ENCODE measurements at regions not wholly inside any gene's neighbourhood (a gene's known extent, or its start where the extent isn't known, plus 50 kb on each side); places are given as distances from the start of the nearest gene placed in this dataset.

GRCh38 chr1:96966536-96967138 is 245.1 kb downstream of the PTBP2 start:
- DNase-seq = peak; percentile 71

DNA sequence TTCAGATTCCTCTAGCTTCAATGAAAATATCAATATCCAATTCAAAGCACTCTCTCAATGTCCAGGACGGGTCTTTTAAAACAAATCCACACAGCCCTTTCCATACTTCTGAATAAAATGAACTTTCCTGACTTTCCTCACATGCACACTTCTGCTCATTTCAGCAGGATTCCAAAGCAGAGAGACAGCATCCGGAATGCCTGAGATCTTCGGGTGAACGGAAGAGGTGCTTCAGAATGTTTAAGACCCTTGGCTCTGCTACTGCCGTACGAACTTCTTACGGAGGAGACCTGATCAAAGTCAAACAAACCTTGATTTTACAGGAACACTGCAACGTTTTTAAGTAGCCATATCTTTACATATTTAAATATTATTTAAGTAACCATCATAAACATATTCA is 245.7 kb downstream of the PTBP2 start:
- no peak for DNase-seq

GRCh38 chr1:96968541-96968940 is 247.0 kb downstream of the PTBP2 start:
- no peak for DNase-seq

- DNase-seq = no peak
These were observed 247.4 kb downstream of the PTBP2 start for GRCh38 chr1:96968983-96969382.

DNA sequence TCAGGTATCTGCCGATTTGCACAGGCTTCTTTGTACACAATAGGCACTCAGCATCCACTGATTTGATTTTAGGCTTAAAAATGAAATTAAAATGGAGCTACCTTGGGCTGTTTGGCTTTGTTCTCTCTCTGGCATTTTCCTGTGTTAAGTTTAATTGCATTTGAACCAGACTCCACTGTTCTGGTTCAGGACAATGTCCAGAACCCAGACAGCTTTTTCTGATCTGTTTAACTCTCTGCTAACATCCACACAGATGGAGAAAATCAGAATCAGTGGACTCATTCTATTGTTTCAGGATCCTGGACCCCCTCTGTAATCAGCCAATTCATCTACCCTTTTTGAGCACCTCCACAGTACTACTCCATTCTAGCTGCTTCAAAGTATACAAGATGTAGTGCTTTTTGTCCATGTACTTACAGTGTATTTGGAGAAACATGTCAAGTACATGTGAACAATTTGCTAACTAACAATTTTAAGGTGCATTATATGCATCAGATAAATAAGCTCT is 248.1 kb downstream of the PTBP2 start:
- no peak for DNase-seq

- DNase-seq = no peak
These were observed 249.9 kb downstream of the PTBP2 start for GRCh38 chr1:96971439-96971838.

DNA sequence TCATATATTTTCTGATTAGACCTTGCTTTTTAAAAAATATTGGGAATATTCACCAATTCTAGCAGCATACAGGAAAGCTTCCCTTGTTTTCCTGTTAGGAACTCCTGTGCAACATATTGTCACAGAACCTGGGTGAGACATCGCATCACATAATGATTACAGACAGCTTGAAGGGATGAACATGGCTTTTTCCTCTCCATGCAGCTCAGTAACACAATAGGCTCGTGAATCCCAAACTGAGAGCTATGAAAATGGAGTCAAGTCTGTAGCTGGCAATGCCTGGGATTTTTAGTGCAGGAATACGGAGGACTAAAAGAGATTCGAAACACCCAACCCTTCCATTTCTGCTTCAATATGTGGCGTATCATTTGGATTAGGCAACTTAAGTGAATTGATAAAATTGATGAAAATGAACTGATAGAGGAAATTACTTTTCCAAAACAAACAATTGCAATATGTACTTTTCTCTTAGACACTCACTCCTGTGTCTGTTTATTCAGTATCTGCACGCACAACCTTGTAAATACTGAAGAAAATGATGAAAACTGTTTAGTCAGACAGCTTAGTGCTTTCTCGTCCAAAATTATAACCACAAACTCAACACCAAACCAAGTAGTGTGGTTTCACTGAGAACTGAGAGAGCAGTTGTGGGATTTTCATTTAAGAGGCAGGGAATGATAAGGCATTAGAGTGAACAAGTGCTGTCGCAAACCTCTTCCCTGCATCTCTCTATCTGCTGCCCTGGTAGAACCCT is 250.4 kb downstream of the PTBP2 start:
- DNase-seq = no peak

DNA sequence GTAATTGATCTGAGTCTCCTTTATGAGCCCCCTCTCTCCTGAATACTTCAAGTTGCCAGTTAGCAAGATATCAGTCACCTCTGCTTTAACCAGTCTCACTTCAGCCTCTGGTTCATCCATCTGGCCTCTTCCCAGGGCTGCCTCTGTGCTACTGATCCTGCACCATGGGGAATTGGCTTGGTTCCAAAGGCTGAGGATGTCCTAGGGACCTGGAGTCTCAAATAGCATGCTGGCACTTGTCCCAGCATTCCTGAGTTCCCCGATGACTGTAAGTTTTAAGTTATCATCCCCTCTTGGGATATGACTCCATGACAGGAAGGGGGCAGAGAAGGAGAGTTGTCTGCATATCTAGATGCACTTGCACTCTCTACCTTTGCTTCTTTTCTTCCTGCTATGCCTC is 252.0 kb downstream of the PTBP2 start:
- DNase-seq = no peak

DNA sequence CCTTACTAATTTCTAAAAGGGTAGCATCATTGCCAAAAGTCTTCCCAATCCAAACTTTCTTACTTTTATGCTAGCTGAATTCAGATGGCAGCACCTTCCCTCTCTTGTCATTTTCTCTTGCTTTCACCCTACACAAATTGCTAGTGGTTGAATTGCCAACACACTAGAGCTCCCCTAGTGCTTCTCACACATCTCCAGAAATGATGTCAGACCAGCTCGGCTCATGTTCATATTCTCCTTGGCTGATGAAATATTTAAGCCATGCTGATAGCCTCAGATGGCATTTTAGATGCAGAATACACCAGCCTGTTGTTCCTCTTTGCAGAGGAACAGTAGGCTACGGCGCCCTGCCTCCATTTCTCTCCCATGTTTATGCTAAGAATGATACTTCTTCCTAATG is 256.9 kb downstream of the PTBP2 start:
- DNase-seq = no peak

DNA sequence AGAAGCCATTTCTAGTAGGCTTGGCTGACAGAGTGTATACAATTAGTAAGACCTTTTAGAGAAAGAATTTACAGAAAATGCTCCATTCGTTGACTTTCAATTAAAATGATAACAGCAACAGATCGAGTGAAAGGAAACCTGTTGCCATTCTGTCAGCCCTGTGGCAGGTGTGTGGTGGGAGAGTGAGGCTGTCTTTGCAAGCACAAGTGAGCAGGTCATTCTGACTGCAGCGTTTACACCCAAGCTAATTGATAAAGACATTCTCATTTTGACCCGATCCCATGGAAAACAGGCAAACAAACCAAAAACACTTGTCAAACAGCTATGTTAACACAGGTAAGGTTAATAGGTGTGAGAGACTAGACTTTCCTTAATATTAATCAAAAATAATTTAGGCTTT is 257.3 kb downstream of the PTBP2 start:
- no peak for DNase-seq

DNA sequence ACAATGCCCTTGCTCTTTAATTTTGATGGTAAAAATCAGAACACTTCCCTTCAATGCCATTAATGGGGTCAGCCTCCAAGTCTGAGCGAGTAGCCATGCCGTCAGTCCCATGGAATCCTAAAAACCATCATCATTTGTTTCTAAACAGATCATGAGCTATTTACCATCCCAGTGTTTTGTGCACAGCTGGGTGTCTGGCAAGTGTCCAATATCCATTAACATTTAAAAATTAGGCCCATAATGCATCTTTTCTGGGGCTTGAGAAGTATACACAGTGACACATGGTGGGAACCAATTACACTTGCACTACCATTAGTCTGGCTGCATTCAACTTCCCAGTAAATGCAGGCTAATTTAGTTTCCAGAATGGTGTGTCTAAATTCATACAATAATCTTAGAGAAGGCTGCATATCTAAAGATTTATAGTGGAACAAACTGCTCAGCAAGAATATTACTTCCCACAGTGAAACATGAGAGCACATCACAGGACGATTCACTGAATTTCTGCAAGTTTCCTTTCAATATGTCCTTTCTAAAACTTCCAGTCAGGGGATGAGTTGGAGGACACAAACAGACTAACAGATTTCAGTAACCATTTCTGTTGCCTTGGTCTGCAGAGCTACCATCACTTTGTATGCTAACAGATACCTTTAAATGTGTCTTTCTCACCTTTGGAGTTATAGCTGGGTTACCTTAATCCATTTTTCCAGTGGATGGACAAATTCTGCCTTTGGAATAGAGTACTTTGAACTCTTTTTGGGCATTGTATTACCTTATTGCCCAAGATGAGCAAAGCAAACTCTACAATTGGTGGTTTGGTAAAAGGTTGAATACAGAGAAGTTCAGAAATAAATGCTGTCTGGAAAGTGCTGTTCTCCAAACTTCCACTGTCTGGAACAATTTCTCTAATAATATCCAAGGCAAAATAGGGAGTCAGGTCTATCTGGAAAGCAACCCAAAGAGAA is 258.0 kb downstream of the PTBP2 start:
- no peak for DNase-seq

DNA sequence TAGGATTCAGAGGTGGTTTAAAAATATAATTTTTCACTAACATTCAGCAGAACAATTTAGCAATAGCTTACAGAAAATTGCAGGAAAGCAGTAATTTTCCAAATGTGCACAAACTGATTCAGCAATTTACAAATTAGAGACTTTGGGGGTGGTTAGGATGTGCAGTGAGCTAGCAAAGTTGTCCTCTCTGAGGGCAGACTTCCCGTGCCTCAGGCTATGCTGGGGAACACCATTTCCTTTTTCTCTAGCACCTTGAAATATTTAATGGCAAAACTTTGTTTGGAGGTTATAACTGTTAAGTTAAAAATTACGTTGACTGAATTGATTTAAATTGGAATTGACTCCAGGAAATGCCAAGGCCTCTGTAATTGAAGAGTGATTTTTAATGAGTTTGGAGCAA is 258.9 kb downstream of the PTBP2 start:
- DNase-seq = no peak

GRCh38 chr1:96981181-96981580 is 259.6 kb downstream of the PTBP2 start:
- no peak for DNase-seq

DNA sequence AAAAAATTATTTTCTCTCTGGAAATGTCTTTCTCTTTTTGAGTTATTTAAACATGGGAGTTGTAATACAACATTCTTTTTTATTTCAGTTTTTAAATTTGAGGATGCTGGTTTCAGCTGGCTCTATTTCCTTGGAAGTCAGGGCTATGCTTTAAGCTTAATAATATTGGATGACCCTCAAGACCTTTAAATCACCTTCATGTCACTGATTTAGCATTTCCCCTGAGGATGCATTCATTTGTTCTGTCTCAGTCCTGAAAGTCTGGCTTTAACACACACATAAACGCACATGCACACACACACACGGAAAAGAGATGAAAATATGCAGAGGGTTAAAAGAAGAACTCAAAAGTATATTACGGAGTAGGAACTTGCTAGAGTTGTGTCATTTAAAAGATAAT is 260.5 kb downstream of the PTBP2 start:
- no peak for DNase-seq

- DNase-seq = no peak
These were observed 262.3 kb downstream of the PTBP2 start for GRCh38 chr1:96983866-96984265.

DNA sequence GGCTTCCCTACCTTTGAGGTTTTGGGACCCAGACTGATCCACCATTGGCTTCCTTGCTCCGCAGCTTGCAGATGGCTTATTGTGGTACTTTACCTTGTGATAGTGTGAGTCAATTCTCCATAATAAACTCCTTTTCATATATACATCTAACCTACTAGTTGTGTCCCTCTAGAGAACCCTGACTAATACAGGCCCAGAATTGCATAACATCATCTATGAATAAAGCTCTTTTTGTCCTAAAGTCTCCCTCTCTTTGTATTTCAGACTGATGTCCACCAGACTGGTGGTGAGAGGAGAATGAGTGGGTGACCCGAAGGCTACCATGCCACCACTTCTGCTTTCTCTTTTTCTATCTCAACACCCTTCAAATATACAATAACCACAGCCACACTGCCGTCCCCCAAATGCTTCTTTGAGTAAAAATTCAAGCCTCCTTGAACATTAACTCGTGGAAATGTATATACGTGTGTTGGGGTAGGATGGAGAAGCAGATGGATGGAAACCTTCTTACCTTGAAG is 265.7 kb downstream of the PTBP2 start:
- DNase-seq = no peak

DNA sequence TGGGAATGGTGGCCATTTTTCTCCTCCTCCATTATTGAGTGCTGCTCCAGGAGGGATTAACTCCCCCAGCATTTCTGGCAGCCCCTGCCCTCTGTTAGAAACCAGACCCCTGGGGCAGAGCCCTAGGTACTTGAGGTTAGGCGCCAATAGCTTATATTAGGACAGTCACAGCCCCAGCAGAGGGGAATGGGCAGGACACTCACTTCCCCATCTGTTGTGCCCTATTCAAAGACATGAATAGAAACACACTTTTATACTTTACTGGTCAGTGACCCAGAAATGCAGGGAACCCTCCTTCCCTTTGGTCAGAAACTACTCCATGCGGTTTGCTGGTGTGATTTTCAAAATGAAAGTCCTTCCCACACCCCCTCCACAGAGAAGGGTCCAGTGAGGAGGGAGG is 267.7 kb downstream of the PTBP2 start:
- no peak for DNase-seq

GRCh38 chr1:96990136-96990535 is 268.6 kb downstream of the PTBP2 start:
- DNase-seq = no peak

- no peak for DNase-seq
These were observed 269.7 kb downstream of the PTBP2 start for GRCh38 chr1:96991261-96991660.

DNA sequence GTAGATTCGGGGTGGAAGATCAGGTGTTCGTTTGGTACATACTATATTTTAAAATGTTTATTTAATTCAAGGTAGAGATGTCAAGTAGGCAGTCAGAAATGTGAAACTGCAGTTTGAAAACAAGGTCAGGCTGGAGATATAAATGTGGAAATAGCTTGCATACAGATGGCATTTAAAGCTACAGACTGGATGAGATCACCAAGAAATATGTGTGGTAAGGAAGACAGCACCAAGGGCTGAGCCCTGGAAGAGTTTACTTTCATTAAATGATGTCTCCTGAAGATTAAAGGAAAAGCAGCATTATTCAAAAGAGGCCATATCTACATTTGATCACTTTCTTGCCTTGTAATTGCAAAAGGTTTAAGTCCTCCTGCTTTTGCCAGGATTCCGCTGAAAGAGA is 271.3 kb downstream of the PTBP2 start:
- DNase-seq = no peak

DNA sequence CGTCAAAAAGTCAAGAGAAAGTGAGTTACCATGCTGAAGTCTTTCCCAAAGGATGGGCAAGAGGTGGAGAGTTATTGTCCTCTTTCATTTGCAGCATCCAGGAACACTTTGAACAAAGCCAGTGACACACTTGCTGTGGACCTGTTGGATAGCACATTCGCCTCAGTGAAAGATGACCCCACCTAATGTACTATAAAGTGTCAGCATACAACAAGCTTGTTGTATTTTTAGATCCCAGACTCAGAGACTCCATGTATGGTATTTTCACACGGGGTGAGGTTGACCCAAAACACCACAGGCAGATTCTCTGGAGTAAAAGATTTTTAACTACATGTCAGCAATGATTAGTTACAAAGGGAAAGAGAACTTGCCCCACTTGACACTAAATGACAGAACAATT is 273.8 kb downstream of the PTBP2 start:
- no peak for DNase-seq

DNA sequence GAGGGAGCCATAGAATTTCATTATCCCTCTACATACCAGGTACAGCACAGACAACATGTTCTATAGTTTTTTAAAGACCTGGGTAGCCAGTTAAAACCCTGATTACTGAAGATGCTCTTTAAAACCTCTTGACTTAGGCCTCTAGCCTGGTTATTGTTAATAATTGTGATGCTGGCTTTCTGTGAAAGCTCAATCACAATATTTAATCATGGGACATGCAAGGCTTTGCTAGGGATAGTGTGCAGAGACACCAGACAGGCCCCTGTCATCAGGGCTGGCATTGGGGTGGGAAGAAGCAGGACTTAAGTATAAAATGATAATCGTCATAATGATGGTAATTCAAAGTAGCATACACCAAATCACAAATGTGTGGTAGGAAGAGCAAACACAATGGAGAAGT is 274.4 kb downstream of the PTBP2 start:
- no peak for DNase-seq

- no peak for DNase-seq
These were observed 276.1 kb downstream of the PTBP2 start for GRCh38 chr1:96997717-96998116.

Data from activated naive CD4-positive, alpha-beta T cell treated with anti-CD3 and anti-CD28 coated beads, Interleukin-2, amount 50 U/mL, for 16 hours (primary cell).